Keratinocyte (primary cell): ENCODE measurements at regions not wholly inside any gene's neighbourhood (a gene's known extent, or its start where the extent isn't known, plus 50 kb on each side); places are given as distances from the start of the nearest gene placed in this dataset.

Source experiments
- DNase-seq: peaks from one replicate; pipeline ENCODE4 v3.0.0-alpha.2; 2011; ENCODE audit warnings: low read depth, missing footprints, low spot score
- FAIRE-seq: peaks from 2 replicates; lab custom pipeline; 2011; peaks lifted over from hg19 to GRCh38; lab: Jason Lieb, UNC
- H2AFZ ChIP-seq: 2 replicates; pipeline ENCODE4 v1.6.0; 2012; ENCODE audit warnings: low read length, control low read depth, inconsistent platforms; ENCODE audit not compliant: control insufficient read depth
- H3K27ac ChIP-seq: 2 replicates; pipeline ENCODE4 v1.5.1; 2011; ENCODE audit warnings: low read length; ENCODE audit not compliant: control insufficient read depth, insufficient read depth
- H3K27me3 ChIP-seq: 3 replicates; pipeline ENCODE4 v1.6.0; 2011; ENCODE audit warnings: low read length; ENCODE audit not compliant: control insufficient read depth, insufficient read depth; ENCODE audit errors: extremely low read depth
- H3K36me3 ChIP-seq, 2 experiments: 2 replicates in 1 of 2; 3 replicates in 1 of 2; pipeline ENCODE4 v1.5.1; 2011; ENCODE audit warnings: low read length in 2 of 2, mild to moderate bottlenecking in 1 of 2; ENCODE audit not compliant: control insufficient read depth in 2 of 2, insufficient read depth in 2 of 2; ENCODE audit errors: extremely low read depth in 1 of 2
- H3K4me1 ChIP-seq: 3 replicates; pipeline ENCODE4 v1.5.1; 2011; ENCODE audit warnings: low read length; ENCODE audit not compliant: control insufficient read depth, insufficient read depth; ENCODE audit errors: extremely low read depth
- H3K4me2 ChIP-seq: 3 replicates; pipeline ENCODE4 v1.6.0; 2011; ENCODE audit warnings: low read depth, low read length; ENCODE audit not compliant: control insufficient read depth, insufficient read depth; ENCODE audit errors: extremely low read depth
- H3K4me3 ChIP-seq, 3 experiments: fragments of 200-600 bp in 1 of 3; sonication (generic) in 1 of 3; 2 replicates in 2 of 3; 3 replicates in 1 of 3; pipeline ENCODE4 v1.5.1; 2011 to 2016; ENCODE audit warnings: low read length in 3 of 3, mild to moderate bottlenecking in 3 of 3, control low read depth in 2 of 3, inconsistent platforms in 1 of 3, low read depth in 1 of 3, mixed read lengths in 1 of 3, mixed run types in 1 of 3, moderate library complexity in 1 of 3; ENCODE audit not compliant: control insufficient read depth in 2 of 3, insufficient read depth in 2 of 3; ENCODE audit errors: extremely low read depth in 1 of 3
- H3K79me2 ChIP-seq: 2 replicates; pipeline ENCODE4 v1.6.0; 2012; ENCODE audit warnings: low read length; ENCODE audit not compliant: control insufficient read depth, insufficient read depth
- H3K9ac ChIP-seq: 3 replicates; pipeline ENCODE4 v1.6.0; 2011; ENCODE audit warnings: low read length; ENCODE audit not compliant: control insufficient read depth, insufficient read depth; ENCODE audit errors: extremely low read depth
- H3K9me1 ChIP-seq: 3 replicates; pipeline ENCODE4 v1.6.0; 2011; ENCODE audit warnings: low read length; ENCODE audit not compliant: control insufficient read depth, insufficient read depth; ENCODE audit errors: extremely low read depth
- H3K9me3 ChIP-seq: 2 replicates; pipeline ENCODE4 v1.5.1; 2012; ENCODE audit warnings: low read depth, low read length; ENCODE audit not compliant: control insufficient read depth
- H4K20me1 ChIP-seq: 3 replicates; pipeline ENCODE4 v1.6.0; 2011; ENCODE audit warnings: low read length; ENCODE audit not compliant: control insufficient read depth, insufficient read depth; ENCODE audit errors: extremely low read depth
- CTCF ChIP-seq, 3 experiments: IDR thresholded peaks in 1 of 3; conservative IDR thresholded peaks in 1 of 3; optimal IDR thresholded peaks in 1 of 3; 2 replicates in 2 of 3; 3 replicates in 1 of 3; pipeline versions ENCODE3 to v1.5.1; 2011; ENCODE audit warnings: low read length in 3 of 3, mild to moderate bottlenecking in 3 of 3, moderate library complexity in 2 of 3, control low read depth in 1 of 3, inconsistent platforms in 1 of 3; ENCODE audit not compliant: insufficient read depth in 2 of 3; ENCODE audit errors: extremely low read depth in 1 of 3
- EZH2 ChIP-seq: IDR thresholded peaks from one replicate; pipeline ENCODE4 v1.6.1; 2012; ENCODE audit warnings: inconsistent platforms, mild to moderate bottlenecking, low read length, moderate library complexity
- dilution Hi-C: fragments of 300-500 bp; cut with MboI; formaldehyde crosslinking; loops from one replicate; pipeline ENCODE4 v1.7.0; 2020; ENCODE audit warnings: low sequenced_read_pairs; ENCODE audit not compliant: extremely low pct_ligation_motif_present

GRCh38 chr4:138047290-138047689 is 194.9 kb downstream of the SLC7A11 start:
- no peak overlapping the region for H3K4me3 ChIP-seq
- H3K4me1 ChIP-seq = peaks cover 14% of the 10 kb centered on the region
- no peaks in the 10 kb centered on the region for H3K36me3 ChIP-seq
- no peak overlapping the region for H3K27ac ChIP-seq
- no peaks in the 10 kb centered on the region for H3K79me2 ChIP-seq
- no peaks in the 10 kb centered on the region for H4K20me1 ChIP-seq
- no peak overlapping the region for H2AFZ ChIP-seq
- TF ChIP-seq CTCF (optimal IDR thresholded peaks at IDR 0.05 in 1 of 3, IDR thresholded peaks at IDR 0.05 in 1 of 3, conservative IDR thresholded peaks at IDR 0.05 in 1 of 3; ENCODE audit: extremely low read depth in 1 of 3, insufficient read depth in 2 of 3, low read length in 3 of 3) (no peak), EZH2 (no peak)
- H3K27me3 ChIP-seq = no peaks in the 10 kb centered on the region
- H3K9me3 ChIP-seq = no peaks in the 10 kb centered on the region
- dilution Hi-C loops = no loop called here
- H3K9me1 ChIP-seq = no peaks in the 10 kb centered on the region
- DNase-seq = no peak
- FAIRE-seq = no peak
- no peak overlapping the region for H3K4me2 ChIP-seq
- H3K9ac ChIP-seq = no peak overlapping the region

GRCh38 chr4:138045036-138045435 is 197.1 kb downstream of the SLC7A11 start:
- no peaks in the 10 kb centered on the region for H4K20me1 ChIP-seq
- no peak overlapping the region for H3K9ac ChIP-seq
- peak overlapping the region; percentile 63 for H2AFZ ChIP-seq
- no peak overlapping the region for H3K4me2 ChIP-seq
- no peaks in the 10 kb centered on the region for H3K79me2 ChIP-seq
- no peaks in the 10 kb centered on the region for H3K36me3 ChIP-seq
- dilution Hi-C loops = no loop called here
- no peak for DNase-seq
- FAIRE-seq = no peak
- no peak overlapping the region for H3K4me3 ChIP-seq
- H3K27ac ChIP-seq = no peak overlapping the region
- H3K4me1 ChIP-seq = peaks cover 14% of the 10 kb centered on the region
- no peaks in the 10 kb centered on the region for H3K27me3 ChIP-seq
- H3K9me1 ChIP-seq = no peaks in the 10 kb centered on the region
- no peaks in the 10 kb centered on the region for H3K9me3 ChIP-seq
- TF ChIP-seq EZH2 (no peak), CTCF (optimal IDR thresholded peaks at IDR 0.05 in 1 of 3, IDR thresholded peaks at IDR 0.05 in 1 of 3, conservative IDR thresholded peaks at IDR 0.05 in 1 of 3; ENCODE audit: extremely low read depth in 1 of 3, insufficient read depth in 2 of 3, low read length in 3 of 3) (no peak)
